Astrocyte of the cerebellum (primary cell): ENCODE measurements at regions not wholly inside any gene's neighbourhood (a gene's known extent, or its start where the extent isn't known, plus 50 kb on each side); places are given as distances from the start of the nearest gene placed in this dataset.

Experiments
- DNase-seq: peaks from one replicate; pipeline ENCODE4 v3.0.0-alpha.2; 2011; ENCODE audit warnings: low read depth
- H3K4me3 ChIP-seq: 2 replicates; pipeline ENCODE4 v1.5.1; 2011; ENCODE audit warnings: mild to moderate bottlenecking, low read depth, low read length, moderate library complexity
- in situ Hi-C: cut with HindIII; loops from 2 replicates; pipeline ENCODE4 v1.10.0; 2017; ENCODE audit warnings: low sequenced_read_pairs
- TF ChIP-seq, protein P1 (sequence below): IDR thresholded peaks from 2 replicates; pipeline ENCODE4 v1.5.1; 2012; ENCODE audit warnings: low read length, low read depth, moderate library complexity, mild to moderate bottlenecking; ENCODE audit errors: missing control alignments

DNA sequence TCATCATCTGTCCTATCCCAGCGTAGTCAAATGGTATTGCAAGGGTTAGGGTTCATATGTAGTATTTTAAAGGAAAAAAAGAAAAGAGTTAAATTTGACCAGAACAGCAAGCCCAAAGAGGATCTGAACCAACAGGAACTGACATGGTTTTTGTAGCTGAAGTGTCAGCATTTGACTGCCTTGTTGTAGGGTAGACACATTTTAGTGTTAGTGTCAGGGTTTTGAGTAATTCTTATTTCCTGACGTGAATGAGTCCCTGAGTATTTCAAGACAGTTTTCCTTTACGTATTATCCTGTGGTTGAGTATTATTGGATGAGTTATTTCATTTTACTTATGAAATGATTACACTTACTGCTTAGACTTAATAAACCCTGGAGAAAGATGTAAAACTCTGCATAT is 173.3 kb upstream of the ZEB2 start:
- TF ChIP-seq, protein P1, sequence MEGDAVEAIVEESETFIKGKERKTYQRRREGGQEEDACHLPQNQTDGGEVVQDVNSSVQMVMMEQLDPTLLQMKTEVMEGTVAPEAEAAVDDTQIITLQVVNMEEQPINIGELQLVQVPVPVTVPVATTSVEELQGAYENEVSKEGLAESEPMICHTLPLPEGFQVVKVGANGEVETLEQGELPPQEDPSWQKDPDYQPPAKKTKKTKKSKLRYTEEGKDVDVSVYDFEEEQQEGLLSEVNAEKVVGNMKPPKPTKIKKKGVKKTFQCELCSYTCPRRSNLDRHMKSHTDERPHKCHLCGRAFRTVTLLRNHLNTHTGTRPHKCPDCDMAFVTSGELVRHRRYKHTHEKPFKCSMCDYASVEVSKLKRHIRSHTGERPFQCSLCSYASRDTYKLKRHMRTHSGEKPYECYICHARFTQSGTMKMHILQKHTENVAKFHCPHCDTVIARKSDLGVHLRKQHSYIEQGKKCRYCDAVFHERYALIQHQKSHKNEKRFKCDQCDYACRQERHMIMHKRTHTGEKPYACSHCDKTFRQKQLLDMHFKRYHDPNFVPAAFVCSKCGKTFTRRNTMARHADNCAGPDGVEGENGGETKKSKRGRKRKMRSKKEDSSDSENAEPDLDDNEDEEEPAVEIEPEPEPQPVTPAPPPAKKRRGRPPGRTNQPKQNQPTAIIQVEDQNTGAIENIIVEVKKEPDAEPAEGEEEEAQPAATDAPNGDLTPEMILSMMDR: no peak
- no peak for DNase-seq
- no peak overlapping the region for H3K4me3 ChIP-seq
- in situ Hi-C loops: no loop called here

DNA sequence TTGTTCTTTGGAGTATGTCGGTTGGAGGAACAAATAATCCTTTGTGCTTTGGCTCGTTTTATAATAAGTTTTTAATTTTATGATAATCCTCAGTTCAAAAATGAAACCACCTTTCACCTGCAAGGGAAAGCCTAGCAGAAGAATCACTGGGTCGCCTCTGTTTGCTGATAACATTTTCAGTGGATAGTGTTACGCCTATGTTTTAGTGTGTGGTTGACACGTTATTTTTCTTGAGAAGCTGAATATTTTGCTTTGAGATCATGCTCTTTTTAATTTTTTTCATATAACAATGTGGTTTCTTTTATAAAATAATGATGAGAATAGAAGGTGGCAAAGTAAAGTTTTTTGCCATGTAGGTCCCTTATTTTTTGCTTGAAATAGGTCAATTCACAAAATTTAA is 172.7 kb upstream of the ZEB2 start:
- in situ Hi-C loops: no loop called here
- DNase-seq: no peak
- TF ChIP-seq, protein P1: no peak
- H3K4me3 ChIP-seq: no peak overlapping the region

DNA sequence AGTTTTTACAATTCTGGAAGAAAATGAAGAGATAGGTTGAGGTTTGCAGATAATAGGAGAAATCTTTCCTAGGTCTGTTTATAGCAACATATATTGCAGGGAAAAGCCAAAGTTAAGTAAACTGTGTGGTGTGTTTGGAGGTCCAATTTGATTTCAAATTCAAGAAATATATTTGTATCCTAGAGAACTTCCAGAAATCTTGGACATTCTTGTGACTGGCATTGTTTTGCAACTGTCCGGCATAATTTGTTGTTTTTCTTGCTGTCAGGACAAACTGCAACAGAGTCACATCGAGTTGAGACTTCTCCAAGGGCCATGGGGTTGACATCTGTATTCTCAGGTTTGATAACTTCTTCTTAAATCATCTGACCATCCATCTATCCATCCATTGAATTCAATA is 170.9 kb upstream of the ZEB2 start:
- TF ChIP-seq, protein P1: no peak
- DNase-seq: no peak
- in situ Hi-C loops: no loop called here
- H3K4me3 ChIP-seq: no peak overlapping the region

DNA sequence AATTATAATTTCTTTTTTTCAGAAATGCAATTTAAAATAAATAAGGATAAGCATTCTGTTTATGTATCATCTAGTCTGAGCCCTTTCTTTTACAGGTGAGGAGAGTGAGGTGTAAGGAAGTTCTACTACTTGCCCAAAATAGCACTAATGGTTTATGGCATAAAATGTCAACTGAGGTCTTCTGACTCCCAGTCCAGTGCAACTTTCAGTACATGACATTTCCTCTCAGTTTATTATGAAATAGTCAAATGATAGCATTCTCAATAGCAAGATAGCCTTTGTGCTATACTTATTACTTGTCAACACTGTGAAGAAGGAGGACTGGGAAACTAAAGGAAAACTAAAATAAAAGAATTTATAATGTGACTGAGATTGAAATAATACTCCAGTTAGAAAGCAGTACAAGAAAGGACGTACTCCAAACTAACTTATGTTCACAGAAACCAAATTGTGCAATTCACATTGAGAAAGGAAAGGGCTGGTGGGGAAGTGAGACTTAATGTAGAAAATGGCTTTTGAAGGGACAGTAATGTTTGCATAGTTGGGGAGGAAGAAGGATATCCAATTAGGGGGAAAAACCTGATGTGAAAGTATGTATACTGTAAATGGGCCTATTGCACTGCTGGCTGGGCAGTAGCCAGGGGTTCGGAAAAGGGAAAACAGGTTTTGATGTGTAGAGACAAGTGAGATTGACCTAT is 166.7 kb upstream of the ZEB2 start:
- no peak overlapping the region for H3K4me3 ChIP-seq
- no peak for DNase-seq
- TF ChIP-seq, protein P1: no peak
- in situ Hi-C loops: no loop called here

DNA sequence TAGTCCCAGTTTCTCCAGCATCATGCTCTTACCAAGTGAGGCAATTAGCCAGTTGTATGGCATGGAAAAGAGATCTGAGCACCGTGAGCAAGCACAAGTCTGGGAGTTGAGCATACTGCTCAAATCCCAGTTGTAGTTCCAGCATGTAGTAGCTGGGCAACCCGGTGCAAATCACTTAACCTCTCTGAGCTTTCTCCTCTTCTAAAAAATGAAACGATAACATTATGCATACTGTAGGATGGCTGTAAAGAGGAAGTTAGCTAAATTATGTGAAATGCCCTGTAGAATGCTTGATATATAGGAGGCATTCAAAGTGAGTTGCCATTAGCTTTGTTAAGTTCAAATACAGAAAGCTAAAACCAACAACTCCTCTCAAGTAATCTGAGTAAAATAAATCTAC is 164.0 kb upstream of the ZEB2 start:
- TF ChIP-seq, protein P1: no peak
- DNase-seq: no peak
- in situ Hi-C loops: no loop called here
- H3K4me3 ChIP-seq: no peak overlapping the region

DNA sequence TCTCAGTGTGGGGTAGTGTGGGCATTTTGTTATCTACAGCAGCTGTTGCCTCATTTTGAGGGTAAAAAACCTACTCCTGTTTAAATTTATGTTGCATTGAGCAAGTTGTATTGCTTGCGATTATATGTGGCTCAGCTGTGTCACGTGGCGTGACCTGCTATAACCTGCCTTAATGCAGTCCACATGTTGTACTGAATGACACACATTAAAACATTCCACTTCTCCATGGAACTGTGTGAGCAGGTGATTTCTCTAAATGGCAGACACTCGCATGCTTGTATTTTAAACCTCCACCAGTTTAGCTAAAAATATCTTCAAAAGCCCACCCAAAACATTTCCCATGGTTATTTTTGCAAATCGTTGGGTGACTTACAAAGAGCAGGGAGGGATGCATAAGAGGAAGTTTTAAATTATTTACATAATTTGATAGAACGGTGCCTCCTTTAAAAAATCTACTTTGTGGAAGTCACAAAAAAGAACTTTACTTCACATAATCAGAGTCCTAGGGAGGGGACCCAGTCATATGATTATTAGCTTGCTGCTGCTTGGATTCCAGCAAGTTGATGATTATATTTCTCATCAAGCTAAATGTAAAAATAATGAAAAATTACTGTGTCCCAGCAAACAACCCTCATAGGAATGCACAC is 163.3 kb upstream of the ZEB2 start:
- TF ChIP-seq, protein P1: no peak
- in situ Hi-C loops: no loop called here
- DNase-seq: no peak
- H3K4me3 ChIP-seq: no peak overlapping the region
